K562 (cell line): ENCODE measurements at regions not wholly inside any gene's neighbourhood (a gene's known extent, or its start where the extent isn't known, plus 50 kb on each side); places are given as distances from the start of the nearest gene placed in this dataset.

Experiments
- ATAC-seq: fragments of 200-7000 bp; cut with Tn5 transposase; 3 replicates; pipeline ENCODE4 v1.9.1; 2020; ENCODE audit warnings: moderate library complexity
- BruUV-seq: library from RNA; stranded (reverse); fragments of 400-500 nt; replicated peaks from 2 replicates; lab custom pipeline; 2021; lab: Mats Ljungman, UMichigan
- CTCF ChIA-PET: fragments of 300-600 bp; formaldehyde crosslinking; extraction: SDS; loops from one replicate; lab custom pipeline; 2021; ENCODE audit warnings: low intra/inter-chr PET ratio; lab: Yijun Ruan, JAX
- POLR2A ChIA-PET: fragments of 300-600, 350-650 bp; sonication (Branson Sonifier 250); formaldehyde crosslinking; extraction: SDS; loops from one replicate; lab custom pipeline; 2021; ENCODE audit warnings: antibody characterized with exemption, inconsistent platforms; lab: Yijun Ruan, JAX
- DNase-seq, 4 experiments: peaks; one replicate each; pipeline versions ENCODE4 v3.0.0 to v3.0.0-alpha.2; 2011 to 2018; ENCODE audit warnings: low spot score in 3 of 4, mixed read lengths in 3 of 4; ENCODE audit errors: extremely low read depth in 1 of 4
- FAIRE-seq: peaks from 2 replicates; lab custom pipeline; 2011; peaks lifted over from hg19 to GRCh38; lab: Jason Lieb, UNC
- H2AFZ ChIP-seq: 2 replicates; pipeline ENCODE4 v1.6.0; 2011; ENCODE audit warnings: low read depth, low read length, control low read depth, inconsistent platforms
- H3K27ac ChIP-seq: fragments of 200-600 bp; 3 replicates; pipeline ENCODE4 v1.8.0; 2011; ENCODE audit warnings: low read depth, mild to moderate bottlenecking, control low read depth, inconsistent platforms, low read length, moderate library complexity, mixed read lengths; ENCODE audit errors: extremely low read depth
- H3K27me3 ChIP-seq, 2 experiments: fragments of 300-600 bp in 1 of 2; 2 replicates in 1 of 2; 3 replicates in 1 of 2; pipeline versions ENCODE4 v1.6.0 to v1.8.0; 2011; ENCODE audit warnings: inconsistent platforms in 2 of 2, low read length in 2 of 2, mild to moderate bottlenecking in 1 of 2, mixed read lengths in 1 of 2, moderate library complexity in 1 of 2; ENCODE audit not compliant: control insufficient read depth in 2 of 2, insufficient read depth in 2 of 2
- H3K36me3 ChIP-seq: fragments of 300-600 bp; 3 replicates; pipeline ENCODE4 v1.8.0; 2011; ENCODE audit warnings: mild to moderate bottlenecking, low read length, inconsistent platforms; ENCODE audit not compliant: control insufficient read depth, insufficient read depth
- H3K4me1 ChIP-seq, 2 experiments: fragments of 200-600 bp in 1 of 2; replicated peaks in 1 of 2; 2 replicates in 1 of 2; 3 replicates in 1 of 2; pipeline versions ENCODE4 v1.5.1 to v1.8.0; 2011; ENCODE audit warnings: inconsistent platforms in 2 of 2, low read length in 2 of 2, mild to moderate bottlenecking in 1 of 2, mixed read lengths in 1 of 2, moderate library complexity in 1 of 2; ENCODE audit not compliant: control insufficient read depth in 2 of 2, insufficient read depth in 2 of 2
- H3K4me2 ChIP-seq: 2 replicates; pipeline ENCODE4 v1.6.1; 2011; ENCODE audit warnings: low read length, control low read depth, inconsistent platforms, mixed read lengths; ENCODE audit not compliant: insufficient read depth
- H3K4me3 ChIP-seq: fragments of 200-600 bp; sonication (generic), shearing (Covaris generic); 2 replicates; pipeline ENCODE4 v1.5.1; 2016; ENCODE audit warnings: control low read depth, inconsistent platforms
- H3K79me2 ChIP-seq: fragments of 200-600 bp; 3 replicates; pipeline ENCODE4 v1.8.0; 2011; ENCODE audit warnings: low read length, inconsistent platforms; ENCODE audit not compliant: control insufficient read depth, insufficient read depth
- H3K9ac ChIP-seq, 2 experiments: 2 replicates each; pipeline versions ENCODE4 v1.6.0 to v1.6.1; 2011; ENCODE audit warnings: low read depth in 2 of 2, low read length in 2 of 2, control low read depth in 1 of 2, inconsistent platforms in 1 of 2, mild to moderate bottlenecking in 1 of 2, mixed read lengths in 1 of 2; ENCODE audit not compliant: insufficient read depth in 1 of 2
- H3K9me1 ChIP-seq: one replicate; pipeline ENCODE4 v1.6.0; 2011; ENCODE audit warnings: inconsistent platforms, mild to moderate bottlenecking, low read length, moderate library complexity; ENCODE audit not compliant: control insufficient read depth, insufficient read depth
- H3K9me3 ChIP-seq: replicated peaks from 2 replicates; pipeline ENCODE4 v1.5.1; 2011; ENCODE audit warnings: low read depth, low read length, inconsistent platforms; ENCODE audit not compliant: control insufficient read depth, insufficient read depth
- H4K20me1 ChIP-seq: replicated peaks from 2 replicates; pipeline ENCODE4 v1.6.1; 2011; ENCODE audit warnings: low read length, inconsistent platforms, mixed read lengths; ENCODE audit not compliant: control insufficient read depth, insufficient read depth
- CCAR2 ChIP-seq: fragments of 200-400 bp; formaldehyde crosslinking; IDR thresholded peaks from 2 replicates; pipeline ENCODE4 v1.6.1; 2017; ENCODE audit warnings: mild to moderate bottlenecking, low read depth, low read length
- CEBPB ChIP-seq: fragments of 450-650 bp; IDR thresholded peaks from 2 replicates; pipeline ENCODE4 v1.6.1; 2016; ENCODE audit warnings: missing genetic modification characterization, missing compliant biosample characterization
- CTCF ChIP-seq, 3 experiments: IDR thresholded peaks in 2 of 3; conservative IDR thresholded peaks in 1 of 3; 2 replicates each; pipeline ENCODE4 v1.5.1; 2011 to 2012; ENCODE audit warnings: low read length in 3 of 3, mild to moderate bottlenecking in 3 of 3, control low read depth in 2 of 3, improper control_type of control experiment in 1 of 3, inconsistent platforms in 1 of 3, low read depth in 1 of 3, mixed read lengths in 1 of 3, moderate library complexity in 1 of 3; ENCODE audit not compliant: insufficient read depth in 2 of 3
- E2F5 ChIP-seq: sonication (generic); formaldehyde crosslinking; IDR thresholded peaks from 2 replicates; pipeline ENCODE4 v1.8.0; 2022; ENCODE audit warnings: mild to moderate bottlenecking, missing genetic modification reagents
- ESRRB ChIP-seq: fragments of 250-450 bp; sonication (Bioruptor Pico); IDR thresholded peaks from 2 replicates; pipeline ENCODE4 v1.5.0; 2020; ENCODE audit warnings: mild to moderate bottlenecking, moderate library complexity, borderline replicate concordance
- GTF2B ChIP-seq: IDR thresholded peaks from 2 replicates; pipeline ENCODE4 v1.6.1; 2011; ENCODE audit not compliant: insufficient read length; ENCODE audit errors: extremely low read depth
- RBM39 ChIP-seq: fragments of 200-400 bp; formaldehyde crosslinking; optimal IDR thresholded peaks from 2 replicates; pipeline ENCODE3; 2018; ENCODE audit warnings: low read depth, low read length
- SLC30A9 ChIP-seq: fragments of 250-450 bp; sonication (Bioruptor Pico); IDR thresholded peaks from 2 replicates; pipeline ENCODE4 v1.8.0; 2022; ENCODE audit warnings: mild to moderate bottlenecking, moderate library complexity
- SMAD3 ChIP-seq: fragments of 450-650 bp; formaldehyde crosslinking; conservative IDR thresholded peaks from 2 replicates; pipeline ENCODE4 v1.4.0; 2020; ENCODE audit warnings: mild to moderate bottlenecking
- SNRNP70 ChIP-seq: fragments of 200-400 bp; formaldehyde crosslinking; optimal IDR thresholded peaks from 2 replicates; pipeline ENCODE3; 2017; ENCODE audit warnings: low read depth, low read length
- ZBTB33 ChIP-seq: sonication (generic); formaldehyde crosslinking; IDR thresholded peaks from 2 replicates; pipeline ENCODE4 v1.8.1; 2023; ENCODE audit warnings: mild to moderate bottlenecking, missing genetic modification reagents
- ZHX1 ChIP-seq: fragments of 150-350 bp; conservative IDR thresholded peaks from 2 replicates; pipeline ENCODE4 v1.6.1; 2014; ENCODE audit warnings: low read length
- ZNF143 ChIP-seq: sonication (generic); formaldehyde crosslinking; IDR thresholded peaks from 2 replicates; pipeline ENCODE4 v1.9.0; 2022; ENCODE audit warnings: mild to moderate bottlenecking, missing genetic modification reagents
- ZNF507 ChIP-seq: conservative IDR thresholded peaks from 2 replicates; pipeline ENCODE4 v1.6.1; 2017; ENCODE audit warnings: missing genetic modification characterization, missing compliant biosample characterization
- WGBS: fragments of 100-300 bp; shearing (Covaris generic); methylation state at CpG from one replicate; pipeline ENCODE4 v1.1.6; 2016; ENCODE audit warnings: low coverage, mixed read lengths; ENCODE audit not compliant: insufficient coverage; ENCODE audit errors: missing lambda C conversion rate; 5-methylcytosine and 5-hydroxymethylcytosine counted together
- in situ Hi-C: fragments of 300-500 bp; cut with MboI; formaldehyde crosslinking; loops from 4 replicates; pipeline ENCODE4 v1.15.0; 2018; ENCODE audit warnings: inconsistent platforms, mixed read lengths
- intact Hi-C: fragments of 100-400 bp; cut with micrococcal nuclease; formaldehyde crosslinking; loops from 2 replicates; pipeline ENCODE4 v1.14.2; 2022

- intact Hi-C loops (no loop called here), in situ Hi-C loops (no loop called here)
- DNase-seq (no peak), FAIRE-seq (no peak), ATAC-seq (no peak)
- H3K4me2 ChIP-seq: no peak overlapping the region
- no peaks in the 10 kb centered on the region for H3K79me2 ChIP-seq
- no peaks in the 10 kb centered on the region for H3K36me3 ChIP-seq
- H3K27me3 ChIP-seq: no peaks in the 10 kb centered on the region
- no peak overlapping the region for H3K4me3 ChIP-seq
- H3K4me1 ChIP-seq: peaks cover 0 to 4% of the 10 kb centered on the region in 2 experiments; a peak in 1 of 5 replicates
- H4K20me1 ChIP-seq: no peaks in the 10 kb centered on the region
- H2AFZ ChIP-seq: peak overlapping the region; percentile 25
- H3K27ac ChIP-seq: no peak overlapping the region
- BruUV-seq: no TSS peak
- POLR2A ChIA-PET: no interaction called here
- no peaks in the 10 kb centered on the region for H3K9me1 ChIP-seq
- H3K9ac ChIP-seq: no peak overlapping the region
- TF ChIP-seq ZBTB33 (CRISPR knock-in tag) (no peak), ZHX1 (no peak), GTF2B (no peak), SNRNP70 (no peak), SLC30A9 (CRISPR knock-in tag) (no peak), ESRRB (CRISPR knock-in tag) (no peak), CEBPB (tag) (no peak), CCAR2 (no peak), E2F5 (CRISPR knock-in tag) (no peak), SMAD3 (CRISPR knock-in tag) (no peak), CTCF (IDR thresholded peaks at IDR 0.05 in 2 of 3, conservative IDR thresholded peaks at IDR 0.05 in 1 of 3; ENCODE audit: insufficient read depth in 2 of 3, low read depth in 1 of 3, low read length in 3 of 3) (no peak), RBM39 (no peak), ZNF507 (tag) (no peak), ZNF143 (CRISPR knock-in tag) (no peak)
- no peaks in the 10 kb centered on the region for H3K9me3 ChIP-seq
- CTCF ChIA-PET: no interaction called here
- WGBS: 19% methylated on average over 3 of the region's 3 CpGs
These were observed 77.5 kb downstream of the AREG start for GRCh38 chr4:74522251-74522991.
